ENCODE measurements at regions not wholly inside any gene's neighbourhood (a gene's known extent, or its start where the extent isn't known, plus 50 kb on each side); places are given as distances from the start of the nearest gene placed in this dataset.

DNA sequence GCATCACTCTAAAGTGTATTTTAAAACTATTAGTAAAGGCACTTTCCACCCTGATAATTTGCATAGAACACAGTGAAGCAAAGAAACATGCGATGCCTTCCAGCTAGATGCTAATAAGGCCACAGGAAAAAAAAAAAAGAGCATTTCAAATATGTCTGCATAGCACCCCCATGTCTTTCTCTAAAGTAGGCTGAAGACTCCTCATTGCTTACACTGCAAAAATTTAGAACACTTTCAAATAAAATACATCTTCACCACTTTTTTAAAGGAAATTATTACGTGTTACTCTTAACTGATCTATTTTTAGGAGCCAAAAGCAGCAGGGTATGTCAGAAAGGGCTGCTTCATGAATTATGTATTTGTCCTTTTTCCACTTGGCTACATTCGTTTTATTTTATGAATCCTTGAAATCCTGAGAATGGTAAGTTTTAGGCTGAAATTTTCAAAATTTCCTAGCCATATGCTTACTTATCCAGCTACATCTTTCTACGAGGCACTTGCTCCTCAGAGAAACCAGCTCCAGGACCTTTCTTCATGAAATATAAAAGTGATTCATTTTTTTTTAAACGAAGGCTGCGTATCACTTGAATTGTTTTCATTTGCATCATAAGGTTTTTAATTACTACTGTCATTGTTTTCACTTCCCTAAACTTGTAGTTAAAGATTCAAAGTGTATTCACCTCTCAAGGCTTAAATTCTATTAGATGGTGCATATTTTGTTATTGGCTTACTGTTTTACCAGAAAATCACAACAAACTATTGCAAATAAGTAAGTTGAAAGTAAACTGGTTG is 513.0 kb downstream of the PTPRC start:
- Histone ChIP-seq H3K4me3 (ENCODE audit: low read depth, low read length) (no peak overlapping the region), H3K4me1 (ENCODE audit: control insufficient read depth, insufficient read depth, low read length) (no peaks in the 10 kb centered on the region), H3K27ac (ENCODE audit: extremely low read depth, low read depth, low read length) (no peak overlapping the region), H3K36me3 (ENCODE audit: control insufficient read depth in 2 of 2, insufficient read depth in 1 of 2, low read length in 2 of 2) (no peaks in the 10 kb centered on the region), H3K9me3 (ENCODE audit: control insufficient read depth, insufficient read depth, low read depth, low read length) (no peaks in the 10 kb centered on the region)
- TF ChIP-seq ZNF510 (tag by site-specific recombination; IDR thresholded peaks at IDR 0.05; ENCODE audit: insufficient replicate concordance) (no peak), ZNF324 (tag by site-specific recombination; IDR thresholded peaks at IDR 0.05) (no peak)
- TF ChIP-seq, protein P1, sequence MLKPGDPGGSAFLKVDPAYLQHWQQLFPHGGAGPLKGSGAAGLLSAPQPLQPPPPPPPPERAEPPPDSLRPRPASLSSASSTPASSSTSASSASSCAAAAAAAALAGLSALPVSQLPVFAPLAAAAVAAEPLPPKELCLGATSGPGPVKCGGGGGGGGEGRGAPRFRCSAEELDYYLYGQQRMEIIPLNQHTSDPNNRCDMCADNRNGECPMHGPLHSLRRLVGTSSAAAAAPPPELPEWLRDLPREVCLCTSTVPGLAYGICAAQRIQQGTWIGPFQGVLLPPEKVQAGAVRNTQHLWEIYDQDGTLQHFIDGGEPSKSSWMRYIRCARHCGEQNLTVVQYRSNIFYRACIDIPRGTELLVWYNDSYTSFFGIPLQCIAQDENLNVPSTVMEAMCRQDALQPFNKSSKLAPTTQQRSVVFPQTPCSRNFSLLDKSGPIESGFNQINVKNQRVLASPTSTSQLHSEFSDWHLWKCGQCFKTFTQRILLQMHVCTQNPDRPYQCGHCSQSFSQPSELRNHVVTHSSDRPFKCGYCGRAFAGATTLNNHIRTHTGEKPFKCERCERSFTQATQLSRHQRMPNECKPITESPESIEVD (tag by site-specific recombination; IDR thresholded peaks at IDR 0.05): no peak
- ChIA-PET POLR2A (no interaction called here), CTCF (no interaction called here)

DNA sequence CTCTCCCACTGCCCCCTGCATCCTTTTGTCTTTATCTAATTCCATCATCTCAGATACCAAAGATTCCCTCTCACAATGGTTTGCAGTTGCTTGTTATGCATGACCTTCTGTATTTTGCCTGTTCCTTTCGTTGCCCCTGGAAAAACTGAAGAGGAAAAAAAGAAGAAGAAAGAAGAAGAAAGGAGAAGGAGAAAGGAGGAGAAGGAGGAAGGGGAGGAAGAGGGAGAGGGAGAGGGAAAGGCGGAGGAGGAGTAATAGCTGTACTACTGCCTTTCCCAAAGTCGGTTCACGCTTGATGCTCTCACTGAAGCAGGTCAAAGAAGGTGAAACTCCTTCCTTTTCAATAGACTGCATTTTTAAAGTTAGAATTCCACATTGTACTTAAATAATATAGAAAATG is 513.8 kb downstream of the PTPRC start:
- Histone ChIP-seq H3K4me1 (ENCODE audit: control insufficient read depth, insufficient read depth, low read length) (no peaks in the 10 kb centered on the region), H3K36me3 (ENCODE audit: control insufficient read depth in 2 of 2, insufficient read depth in 1 of 2, low read length in 2 of 2) (no peaks in the 10 kb centered on the region), H3K4me3 (ENCODE audit: low read depth, low read length) (no peak overlapping the region), H3K27ac (ENCODE audit: extremely low read depth, low read depth, low read length) (no peak overlapping the region), H3K9me3 (ENCODE audit: control insufficient read depth, insufficient read depth, low read depth, low read length) (no peaks in the 10 kb centered on the region)
- TF ChIP-seq ZNF324 (tag by site-specific recombination; IDR thresholded peaks at IDR 0.05): no peak
- TF ChIP-seq SALL2 (tag by site-specific recombination; IDR thresholded peaks at IDR 0.05; ENCODE audit: borderline replicate concordance): no peak
- TF ChIP-seq, protein P2, sequence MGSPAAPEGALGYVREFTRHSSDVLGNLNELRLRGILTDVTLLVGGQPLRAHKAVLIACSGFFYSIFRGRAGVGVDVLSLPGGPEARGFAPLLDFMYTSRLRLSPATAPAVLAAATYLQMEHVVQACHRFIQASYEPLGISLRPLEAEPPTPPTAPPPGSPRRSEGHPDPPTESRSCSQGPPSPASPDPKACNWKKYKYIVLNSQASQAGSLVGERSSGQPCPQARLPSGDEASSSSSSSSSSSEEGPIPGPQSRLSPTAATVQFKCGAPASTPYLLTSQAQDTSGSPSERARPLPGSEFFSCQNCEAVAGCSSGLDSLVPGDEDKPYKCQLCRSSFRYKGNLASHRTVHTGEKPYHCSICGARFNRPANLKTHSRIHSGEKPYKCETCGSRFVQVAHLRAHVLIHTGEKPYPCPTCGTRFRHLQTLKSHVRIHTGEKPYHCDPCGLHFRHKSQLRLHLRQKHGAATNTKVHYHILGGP (tag by site-specific recombination; IDR thresholded peaks at IDR 0.05): no peak
- TF ChIP-seq, protein P3, sequence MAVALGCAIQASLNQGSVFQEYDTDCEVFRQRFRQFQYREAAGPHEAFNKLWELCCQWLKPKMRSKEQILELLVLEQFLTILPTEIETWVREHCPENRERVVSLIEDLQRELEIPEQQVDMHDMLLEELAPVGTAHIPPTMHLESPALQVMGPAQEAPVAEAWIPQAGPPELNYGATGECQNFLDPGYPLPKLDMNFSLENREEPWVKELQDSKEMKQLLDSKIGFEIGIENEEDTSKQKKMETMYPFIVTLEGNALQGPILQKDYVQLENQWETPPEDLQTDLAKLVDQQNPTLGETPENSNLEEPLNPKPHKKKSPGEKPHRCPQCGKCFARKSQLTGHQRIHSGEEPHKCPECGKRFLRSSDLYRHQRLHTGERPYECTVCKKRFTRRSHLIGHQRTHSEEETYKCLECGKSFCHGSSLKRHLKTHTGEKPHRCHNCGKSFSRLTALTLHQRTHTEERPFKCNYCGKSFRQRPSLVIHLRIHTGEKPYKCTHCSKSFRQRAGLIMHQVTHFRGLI (tag by site-specific recombination; IDR thresholded peaks at IDR 0.05): no peak
- TF ChIP-seq KLF1 (tag by site-specific recombination; IDR thresholded peaks at IDR 0.05): no peak
- TF ChIP-seq ZNF155 (tag by site-specific recombination; IDR thresholded peaks at IDR 0.05): no peak
- no peak for TF ChIP-seq ZNF473 (tag by site-specific recombination; IDR thresholded peaks at IDR 0.05)
- TF ChIP-seq ZNF239 (tag by site-specific recombination; IDR thresholded peaks at IDR 0.05): no peak
- TF ChIP-seq ZNF133 (tag by site-specific recombination; IDR thresholded peaks at IDR 0.05): no peak
- TF ChIP-seq ZNF366 (tag by site-specific recombination; conservative IDR thresholded peaks at IDR 0.05): no peak
- TF ChIP-seq ZNF221 (tag by site-specific recombination; IDR thresholded peaks at IDR 0.05; ENCODE audit: borderline replicate concordance): no peak
- TF ChIP-seq ZNF354C (tag by site-specific recombination; IDR thresholded peaks at IDR 0.05; ENCODE audit: borderline replicate concordance, low read depth): no peak
- TF ChIP-seq, protein P4, sequence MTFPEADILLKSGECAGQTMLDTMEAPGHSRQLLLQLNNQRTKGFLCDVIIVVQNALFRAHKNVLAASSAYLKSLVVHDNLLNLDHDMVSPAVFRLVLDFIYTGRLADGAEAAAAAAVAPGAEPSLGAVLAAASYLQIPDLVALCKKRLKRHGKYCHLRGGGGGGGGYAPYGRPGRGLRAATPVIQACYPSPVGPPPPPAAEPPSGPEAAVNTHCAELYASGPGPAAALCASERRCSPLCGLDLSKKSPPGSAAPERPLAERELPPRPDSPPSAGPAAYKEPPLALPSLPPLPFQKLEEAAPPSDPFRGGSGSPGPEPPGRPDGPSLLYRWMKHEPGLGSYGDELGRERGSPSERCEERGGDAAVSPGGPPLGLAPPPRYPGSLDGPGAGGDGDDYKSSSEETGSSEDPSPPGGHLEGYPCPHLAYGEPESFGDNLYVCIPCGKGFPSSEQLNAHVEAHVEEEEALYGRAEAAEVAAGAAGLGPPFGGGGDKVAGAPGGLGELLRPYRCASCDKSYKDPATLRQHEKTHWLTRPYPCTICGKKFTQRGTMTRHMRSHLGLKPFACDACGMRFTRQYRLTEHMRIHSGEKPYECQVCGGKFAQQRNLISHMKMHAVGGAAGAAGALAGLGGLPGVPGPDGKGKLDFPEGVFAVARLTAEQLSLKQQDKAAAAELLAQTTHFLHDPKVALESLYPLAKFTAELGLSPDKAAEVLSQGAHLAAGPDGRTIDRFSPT (tag by site-specific recombination; IDR thresholded peaks at IDR 0.05): no peak
- TF ChIP-seq ZNF174 (tag by site-specific recombination; IDR thresholded peaks at IDR 0.05): no peak
- TF ChIP-seq, protein P5, sequence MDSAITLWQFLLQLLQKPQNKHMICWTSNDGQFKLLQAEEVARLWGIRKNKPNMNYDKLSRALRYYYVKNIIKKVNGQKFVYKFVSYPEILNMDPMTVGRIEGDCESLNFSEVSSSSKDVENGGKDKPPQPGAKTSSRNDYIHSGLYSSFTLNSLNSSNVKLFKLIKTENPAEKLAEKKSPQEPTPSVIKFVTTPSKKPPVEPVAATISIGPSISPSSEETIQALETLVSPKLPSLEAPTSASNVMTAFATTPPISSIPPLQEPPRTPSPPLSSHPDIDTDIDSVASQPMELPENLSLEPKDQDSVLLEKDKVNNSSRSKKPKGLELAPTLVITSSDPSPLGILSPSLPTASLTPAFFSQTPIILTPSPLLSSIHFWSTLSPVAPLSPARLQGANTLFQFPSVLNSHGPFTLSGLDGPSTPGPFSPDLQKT (IDR thresholded peaks at IDR 0.05; ENCODE audit: borderline replicate concordance, low read depth, low read length): no peak
- TF ChIP-seq ZNF423 (tag by site-specific recombination; IDR thresholded peaks at IDR 0.05): no peak
- no peak for TF ChIP-seq ZBTB8A (tag by site-specific recombination; IDR thresholded peaks at IDR 0.05)
- TF ChIP-seq ZNF140 (tag by site-specific recombination; IDR thresholded peaks at IDR 0.05): no peak
- ChIA-PET POLR2A (no interaction called here), CTCF (no interaction called here)

Measured in HEK293 (cell line).